Epithelial cell of proximal tubule (primary cell): ENCODE measurements at regions not wholly inside any gene's neighbourhood (a gene's known extent, or its start where the extent isn't known, plus 50 kb on each side); places are given as distances from the start of the nearest gene placed in this dataset.

ENCODE experiments used
- DNase-seq: peaks from one replicate; pipeline ENCODE4 v3.0.0-alpha.2; 2011; ENCODE audit warnings: low read depth
- H3K4me3 ChIP-seq: 2 replicates; pipeline ENCODE4 v1.5.1; 2011; ENCODE audit warnings: low read depth, mild to moderate bottlenecking, low read length
- CTCF ChIP-seq: conservative IDR thresholded peaks from 2 replicates; pipeline ENCODE4 v1.5.1; 2012; ENCODE audit warnings: low read depth, mild to moderate bottlenecking, low read length

GRCh38 chr19:28428663-28429348 is 784.1 kb downstream of the UQCRFS1 start:
- H3K4me3 ChIP-seq: no peak overlapping the region
- no peak for DNase-seq
- no peak for TF ChIP-seq CTCF

- TF ChIP-seq CTCF: no peak
- no peak overlapping the region for H3K4me3 ChIP-seq
- no peak for DNase-seq
These were observed 785.4 kb downstream of the UQCRFS1 start for GRCh38 chr19:28427376-28428083.

GRCh38 chr19:28426730-28427225 is 786.2 kb downstream of the UQCRFS1 start:
- TF ChIP-seq CTCF: no peak
- DNase-seq: no peak
- no peak overlapping the region for H3K4me3 ChIP-seq

- no peak for DNase-seq
- TF ChIP-seq CTCF: no peak
- H3K4me3 ChIP-seq: no peak overlapping the region
These were observed 786.7 kb downstream of the UQCRFS1 start for GRCh38 chr19:28426110-28426729.

- no peak for DNase-seq
- no peak overlapping the region for H3K4me3 ChIP-seq
- TF ChIP-seq CTCF: no peak
These were observed 787.7 kb downstream of the UQCRFS1 start for GRCh38 chr19:28425046-28425931.

GRCh38 chr19:28424662-28425045 is 788.3 kb downstream of the UQCRFS1 start:
- DNase-seq: no peak
- H3K4me3 ChIP-seq: no peak overlapping the region
- no peak for TF ChIP-seq CTCF
